AG20443 (cell line): ENCODE measurements at regions not wholly inside any gene's neighbourhood (a gene's known extent, or its start where the extent isn't known, plus 50 kb on each side); places are given as distances from the start of the nearest gene placed in this dataset.
A peak's percentile ranks its signal among the peaks of the same experiment; 100 is the strongest.
"Not testable (repeated sequence)": the region's sequence is repeated elsewhere in the genome, so short reads cannot be mapped to it uniquely, and the experiment has no call there.

Experiments
- DNase-seq: peaks from one replicate; pipeline ENCODE4 v3.0.0; 2012; ENCODE audit warnings: low spot score, mixed read lengths

DNA sequence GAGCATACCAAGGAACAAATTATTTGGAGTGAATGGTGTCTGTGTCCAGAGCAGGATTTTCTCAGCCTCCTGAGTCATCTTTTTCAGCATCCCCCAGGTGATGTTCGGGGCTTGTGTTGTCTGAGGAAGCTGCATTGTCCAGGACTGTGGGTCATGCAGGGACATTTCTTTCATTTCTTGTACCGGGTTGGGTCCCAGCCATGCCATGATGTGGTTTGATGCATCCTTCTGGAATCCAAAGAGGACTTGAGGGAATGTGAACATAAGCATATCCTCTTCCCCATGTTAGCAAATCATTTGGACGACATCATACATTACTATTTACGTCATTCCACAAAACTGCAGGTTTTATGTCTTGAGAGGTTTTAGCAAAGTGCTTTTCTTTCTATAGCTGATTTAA, 797.8 kb downstream of the CCDC85A start:
- DNase-seq = peak; percentile 20

DNA sequence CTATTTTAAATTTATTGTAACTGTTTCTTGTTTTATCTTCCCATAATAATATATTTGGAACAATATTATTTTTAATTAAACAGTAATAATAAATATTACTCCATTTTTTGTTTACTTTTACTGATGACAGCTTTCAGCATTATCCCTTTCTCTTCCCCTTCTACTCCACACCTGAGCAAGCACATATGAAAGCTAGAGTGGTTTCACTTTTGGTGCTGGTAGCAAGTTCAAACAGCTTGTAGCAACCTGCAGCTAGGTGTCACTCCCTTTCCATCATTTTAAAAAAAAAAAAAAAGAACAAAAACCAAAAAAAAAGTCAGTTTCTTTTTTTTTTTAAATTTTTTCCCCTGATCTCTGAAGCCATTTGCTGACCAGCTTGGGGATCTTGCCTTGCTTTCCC, 801.8 kb downstream of the CCDC85A start:
- no peak for DNase-seq

DNA sequence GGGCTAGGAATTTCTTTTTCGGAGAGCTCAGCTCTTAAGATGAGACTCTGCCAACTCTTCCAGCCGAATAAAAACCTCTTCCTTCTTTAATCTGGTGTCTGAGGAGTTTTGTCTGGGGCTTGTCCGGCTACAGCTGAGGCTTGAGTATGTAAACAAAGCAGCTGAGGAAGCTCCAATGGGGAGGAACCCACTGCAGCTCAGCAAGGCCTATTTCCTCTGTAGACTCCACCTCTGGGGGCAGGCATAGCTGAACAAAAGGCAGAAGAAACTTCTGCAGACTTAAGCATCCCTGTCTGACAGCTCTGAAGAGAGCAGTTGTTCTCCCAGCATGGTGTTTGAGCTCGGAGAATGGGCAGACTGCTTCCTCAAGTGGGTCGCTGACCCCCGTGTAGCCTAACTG, 838.7 kb downstream of the CCDC85A start:
- DNase-seq = no peak

DNA sequence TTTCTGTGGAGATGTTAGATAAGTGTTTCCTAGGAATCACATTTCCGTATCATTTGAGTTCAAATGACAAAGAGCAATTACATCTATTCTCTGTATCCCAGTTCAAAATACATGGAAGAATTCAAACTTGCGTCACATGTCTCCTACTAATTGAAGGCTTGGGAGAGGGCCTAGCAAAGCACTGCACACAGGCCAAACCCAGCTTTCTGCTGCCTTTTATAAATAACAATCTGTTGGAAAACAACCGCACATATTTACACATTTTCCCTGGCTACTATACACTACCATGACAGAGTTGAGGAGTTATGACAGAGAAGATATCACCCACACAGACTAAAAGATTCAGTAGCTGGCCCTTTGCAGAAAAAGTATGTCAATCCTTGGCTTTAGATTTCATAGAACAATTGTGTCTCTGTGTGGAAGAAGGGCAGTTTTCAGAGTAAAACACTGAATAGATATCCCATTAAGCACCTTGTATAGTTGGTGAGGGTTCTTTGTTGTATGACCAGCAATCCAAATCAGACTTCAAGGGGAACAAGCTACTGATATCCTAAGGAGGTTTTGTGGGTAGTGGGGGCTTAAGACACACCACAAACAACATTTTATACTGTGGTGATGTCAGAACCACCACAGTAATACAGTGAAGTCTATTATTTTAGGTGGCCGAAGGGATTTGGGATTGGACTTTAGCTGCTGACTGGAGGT, 861.3 kb downstream of the CCDC85A start:
- no peak for DNase-seq

DNA sequence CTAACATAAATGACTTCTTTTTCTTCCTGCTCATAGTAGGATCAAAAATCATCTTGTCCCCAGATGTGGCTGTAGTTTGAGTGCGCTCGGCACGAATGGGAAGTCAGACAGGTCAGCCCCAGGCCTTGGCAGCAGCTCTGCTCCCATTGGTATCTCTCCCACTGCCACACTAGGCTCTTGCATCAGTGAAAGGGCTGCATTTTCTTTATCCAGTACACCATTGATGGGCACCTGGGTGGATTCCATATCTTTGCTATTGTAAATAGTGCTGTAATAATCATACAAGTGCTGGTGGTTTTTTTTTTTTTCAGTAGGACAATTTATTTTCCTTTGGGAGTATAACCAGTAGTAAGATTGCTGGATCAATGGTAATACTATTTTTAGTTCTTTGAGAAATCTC, 865.5 kb downstream of the CCDC85A start:
- DNase-seq = no peak

DNA sequence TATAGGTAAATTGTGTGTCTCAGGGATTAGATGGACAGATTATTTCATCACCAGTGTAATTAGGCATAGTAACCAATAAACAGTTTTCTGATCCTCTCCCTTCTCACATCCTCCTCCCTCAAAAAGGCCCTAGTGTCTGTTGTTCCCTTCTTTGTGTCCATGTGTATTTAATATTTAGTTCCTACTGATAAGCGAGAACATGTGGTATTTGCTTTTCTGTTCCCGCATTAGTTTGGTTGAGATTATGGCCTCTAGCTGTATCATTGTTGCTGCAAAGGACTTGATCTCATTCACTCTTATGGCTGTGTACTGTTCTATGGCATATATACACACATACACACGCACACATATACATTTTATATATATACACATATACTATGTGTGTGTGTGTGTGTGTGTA, 866.2 kb downstream of the CCDC85A start:
- no peak for DNase-seq

DNA sequence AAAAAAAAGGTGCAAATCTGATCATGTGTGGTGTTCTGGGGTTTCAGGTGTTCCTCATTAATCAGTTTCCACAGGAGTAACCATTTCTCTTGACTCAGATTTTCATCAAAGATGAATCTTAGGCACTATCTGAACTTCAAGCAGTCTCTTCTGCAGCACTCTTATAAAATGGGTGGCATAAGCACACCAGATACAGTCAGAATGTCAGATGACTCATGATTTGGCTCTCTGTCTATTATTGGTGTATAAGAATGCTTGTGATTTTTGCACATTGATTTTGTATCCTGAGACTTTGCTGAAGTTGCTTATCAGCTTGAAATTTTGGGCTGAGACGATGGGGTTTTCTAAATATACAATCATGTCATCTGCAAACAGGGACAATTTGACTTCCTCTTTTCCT, 882.5 kb downstream of the CCDC85A start:
- DNase-seq = not testable (repeated sequence)

DNA sequence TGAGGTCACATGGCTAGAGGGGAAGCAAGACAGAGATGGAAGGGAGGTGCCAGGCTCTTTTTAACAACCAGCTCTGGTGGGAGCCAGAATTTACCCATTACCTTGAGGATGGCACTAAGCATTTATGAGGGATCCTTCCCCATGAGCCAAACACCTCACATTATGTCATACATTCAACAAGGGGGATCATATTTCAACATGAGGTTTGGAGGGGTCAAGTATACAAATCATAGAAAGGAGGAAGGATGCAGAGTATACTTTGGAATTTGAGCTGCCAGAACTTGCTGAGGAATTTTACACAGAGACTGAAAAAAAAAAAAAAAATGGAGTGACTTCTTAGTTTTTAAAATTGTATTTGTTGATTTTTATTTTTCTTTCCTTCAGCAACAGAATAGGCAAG, 891.4 kb downstream of the CCDC85A start:
- no peak for DNase-seq

DNA sequence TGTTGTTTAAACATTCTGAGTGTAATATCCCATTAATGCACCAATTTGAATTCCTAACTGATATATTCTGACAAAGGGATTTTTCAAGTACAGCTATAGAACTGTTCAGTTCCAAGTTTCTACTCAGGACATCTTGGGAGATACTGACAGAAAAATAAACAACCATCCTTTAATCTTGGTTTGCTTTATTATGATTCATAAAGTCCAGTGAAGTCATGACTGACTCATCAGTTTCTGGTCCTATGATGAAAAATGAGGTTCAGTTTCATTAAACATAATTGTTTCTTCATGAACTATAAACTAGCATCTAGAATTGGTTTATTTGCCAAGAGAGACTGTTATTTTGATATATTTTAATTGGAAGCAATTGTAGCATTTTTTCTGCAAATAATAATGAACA, 896.2 kb downstream of the CCDC85A start:
- DNase-seq = no peak

DNA sequence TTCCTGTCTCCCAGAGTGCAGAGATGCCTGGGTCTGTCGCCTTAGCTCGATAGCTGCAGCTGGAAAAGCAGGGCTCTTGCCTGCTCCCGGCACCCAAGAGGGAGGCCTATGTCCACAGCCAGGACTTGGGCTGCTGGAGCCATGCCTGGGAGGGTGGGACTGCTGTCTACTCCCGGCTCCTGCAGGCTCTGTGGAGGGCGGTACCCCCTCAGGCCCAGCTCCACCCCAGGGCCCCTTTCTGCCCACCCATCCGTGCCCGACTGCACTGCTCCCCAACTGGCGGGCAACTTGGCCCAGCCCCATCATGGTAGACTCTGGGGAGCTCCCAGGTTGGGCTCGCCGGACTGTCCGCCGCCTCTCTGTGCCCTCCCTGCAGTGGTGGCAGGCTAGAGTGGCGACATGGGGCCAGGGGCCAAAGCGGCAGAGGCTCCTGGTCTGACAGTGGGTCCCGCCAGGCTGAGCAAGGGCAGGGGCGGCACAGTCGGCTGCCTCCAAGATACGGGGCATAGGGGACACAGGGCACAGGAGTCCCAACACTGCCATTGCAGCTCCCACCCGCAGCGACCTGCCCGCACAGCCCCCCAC, 901.0 kb downstream of the CCDC85A start:
- DNase-seq = no peak

DNA sequence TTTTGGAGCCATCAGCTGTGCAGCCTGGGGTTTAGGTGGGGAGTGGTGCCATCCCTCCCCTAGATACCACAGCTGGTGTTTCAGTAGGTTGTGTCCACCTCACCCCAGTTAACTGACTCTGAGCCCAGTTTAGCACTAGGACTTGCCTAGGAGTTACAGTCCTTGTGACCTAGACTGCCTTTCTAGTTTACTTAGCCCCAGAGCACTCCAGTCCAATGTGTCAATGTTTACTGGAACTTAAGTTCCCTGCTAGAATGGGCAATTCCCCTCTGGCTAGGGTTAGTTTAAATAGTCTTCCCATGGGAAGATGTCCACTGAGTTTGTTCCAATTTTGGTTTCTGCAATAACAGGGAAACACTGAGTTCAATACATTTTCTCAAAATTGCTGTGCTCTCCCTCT, 909.2 kb downstream of the CCDC85A start:
- DNase-seq = no peak

DNA sequence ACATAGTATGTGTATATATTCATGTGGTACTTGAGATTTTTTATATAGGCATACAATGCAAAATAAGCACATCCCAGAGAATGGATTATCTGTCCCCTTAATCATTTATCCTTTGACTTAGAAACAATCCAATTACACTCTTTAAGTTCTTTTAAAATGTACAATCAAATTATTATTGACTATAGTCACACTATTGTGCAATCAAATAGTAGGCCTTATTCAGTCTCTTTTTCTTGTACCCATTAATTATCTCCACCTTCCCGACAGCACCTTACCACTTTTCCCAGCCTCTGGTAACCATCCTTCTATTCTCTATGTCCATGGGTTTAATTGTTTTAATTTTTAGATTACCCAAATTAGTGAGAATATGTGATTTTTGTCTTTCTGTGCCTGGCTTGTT, 914.1 kb downstream of the CCDC85A start:
- DNase-seq = no peak

DNA sequence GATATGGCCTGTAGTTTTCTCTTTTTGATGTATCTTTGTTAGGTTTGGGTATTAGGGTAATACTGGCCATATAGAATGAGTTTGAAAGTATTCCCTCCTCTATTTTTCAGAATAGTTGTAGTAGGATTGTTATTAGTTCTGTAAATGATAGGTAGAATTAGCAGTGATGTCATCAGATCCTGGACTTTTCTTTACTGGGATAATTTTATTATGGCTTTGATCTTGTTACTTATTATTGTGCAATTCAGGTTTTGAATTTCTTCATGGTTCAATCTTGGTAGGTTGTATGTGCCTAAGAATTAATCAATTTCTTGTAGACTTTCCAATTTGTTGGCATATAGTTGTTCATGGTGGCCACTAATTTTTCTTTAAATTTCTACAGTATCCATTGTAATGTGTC, 916.6 kb downstream of the CCDC85A start:
- no peak for DNase-seq

DNA sequence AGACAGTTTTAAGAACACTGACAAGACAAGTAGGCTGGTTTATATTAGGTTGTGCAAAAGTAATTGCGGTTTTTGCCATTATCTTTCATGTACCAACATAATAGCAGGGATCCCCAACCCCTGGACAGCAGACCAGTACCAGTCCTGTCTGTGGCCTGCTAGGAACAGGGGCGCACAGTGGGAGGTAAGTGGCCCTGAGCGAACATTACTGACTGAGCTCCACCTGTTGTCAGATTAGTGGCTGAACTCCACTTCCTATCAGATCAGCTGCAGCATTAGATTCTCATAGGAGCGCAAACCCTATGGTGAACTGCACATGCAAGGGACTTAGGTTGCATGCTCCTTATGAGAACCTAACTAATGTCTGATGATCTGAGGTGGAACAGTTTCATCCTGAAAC, 921.9 kb downstream of the CCDC85A start:
- DNase-seq = no peak

DNA sequence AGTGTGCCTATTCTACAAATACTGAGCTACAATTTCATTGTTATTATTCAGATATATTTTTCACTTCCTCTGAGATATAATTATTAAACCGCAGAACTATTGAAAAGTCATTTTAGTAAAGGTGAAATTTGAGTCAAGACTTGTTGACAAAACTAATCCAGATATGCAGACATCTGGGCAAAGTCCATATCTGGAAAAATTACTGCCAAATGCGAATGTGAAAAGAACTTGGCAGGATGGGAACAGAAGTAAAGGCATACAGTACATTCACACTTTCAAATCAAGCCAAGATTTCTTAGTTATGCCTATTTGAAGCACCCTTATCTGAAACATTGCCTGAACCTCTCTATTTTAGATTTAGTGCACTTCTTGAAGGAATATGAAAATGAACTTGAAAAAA, 923.6 kb downstream of the CCDC85A start:
- no peak for DNase-seq

DNA sequence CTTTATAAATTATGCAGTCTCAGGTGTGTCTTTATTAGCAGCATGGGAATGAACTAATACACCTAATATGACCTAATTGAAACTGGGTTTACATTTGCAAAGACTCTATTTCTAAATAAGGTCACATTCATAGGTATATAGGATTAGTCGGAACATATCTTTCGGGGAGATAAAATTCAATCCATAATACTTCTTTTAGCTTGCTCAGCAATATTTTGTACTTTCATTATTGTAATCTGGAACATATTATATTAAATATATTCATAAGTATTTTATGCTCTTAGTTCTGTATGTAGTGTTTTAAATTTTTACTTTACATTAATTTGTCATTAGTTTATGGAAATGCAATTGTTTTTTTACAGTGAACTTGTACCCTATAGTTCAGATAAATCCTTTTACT, 927.7 kb downstream of the CCDC85A start:
- DNase-seq = no peak

DNA sequence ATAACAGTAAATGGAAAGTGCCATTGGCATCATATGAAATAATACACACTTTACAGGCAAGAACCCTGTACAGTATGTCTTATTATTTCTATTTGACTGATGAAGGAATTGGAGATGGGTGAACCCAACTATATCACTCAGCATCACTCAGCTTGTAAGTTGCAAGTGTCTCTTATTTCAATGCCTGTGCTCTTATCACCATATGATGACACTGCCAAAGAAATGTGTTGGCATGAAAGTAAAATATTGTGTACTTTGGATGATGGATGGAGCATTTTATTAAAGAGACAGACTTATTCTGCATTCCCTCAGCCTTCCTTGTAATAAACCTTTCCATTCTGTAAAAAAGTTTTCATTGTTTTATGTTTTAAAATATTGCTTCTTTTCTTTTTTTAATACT, 927.5 kb upstream of the VRK2 start:
- no peak for DNase-seq

DNA sequence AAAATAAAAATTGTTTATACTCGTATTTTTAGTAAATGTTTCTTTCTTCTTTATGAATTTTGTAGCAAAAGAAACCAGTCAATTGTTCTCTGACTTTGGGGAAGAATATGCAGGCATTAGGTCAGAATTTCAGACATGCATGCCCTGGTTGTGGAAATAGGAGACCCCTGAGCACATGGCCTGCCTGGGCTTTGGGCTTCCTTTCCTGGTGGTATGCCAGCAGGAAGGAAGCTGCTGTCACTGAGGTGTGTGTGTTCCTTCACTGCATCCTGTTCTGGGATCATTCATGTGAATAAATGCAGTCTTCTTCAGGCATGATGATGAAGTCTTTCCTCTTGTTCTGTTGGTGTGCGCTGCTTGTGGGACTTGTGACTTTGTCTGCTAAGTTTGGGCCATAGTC, 920.2 kb upstream of the VRK2 start:
- DNase-seq = no peak

DNA sequence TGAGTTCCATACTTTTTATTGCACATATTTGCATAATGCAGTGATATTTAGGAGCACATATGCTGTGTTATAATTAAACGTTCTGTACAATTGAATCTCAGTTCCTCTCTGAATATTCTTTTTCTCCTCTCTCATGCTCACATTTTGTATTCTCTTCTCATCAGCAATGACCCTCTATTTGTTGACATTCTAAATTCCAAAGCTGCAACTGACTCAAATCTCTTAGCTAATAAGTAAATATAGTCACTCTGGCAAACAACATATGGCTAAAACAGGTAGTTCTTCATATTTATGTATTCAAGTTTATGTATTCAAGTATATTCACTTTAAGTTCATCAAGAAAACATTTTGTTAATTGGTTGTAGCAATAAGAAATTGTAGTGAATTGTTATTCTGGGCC, 907.4 kb upstream of the VRK2 start:
- DNase-seq = no peak

DNA sequence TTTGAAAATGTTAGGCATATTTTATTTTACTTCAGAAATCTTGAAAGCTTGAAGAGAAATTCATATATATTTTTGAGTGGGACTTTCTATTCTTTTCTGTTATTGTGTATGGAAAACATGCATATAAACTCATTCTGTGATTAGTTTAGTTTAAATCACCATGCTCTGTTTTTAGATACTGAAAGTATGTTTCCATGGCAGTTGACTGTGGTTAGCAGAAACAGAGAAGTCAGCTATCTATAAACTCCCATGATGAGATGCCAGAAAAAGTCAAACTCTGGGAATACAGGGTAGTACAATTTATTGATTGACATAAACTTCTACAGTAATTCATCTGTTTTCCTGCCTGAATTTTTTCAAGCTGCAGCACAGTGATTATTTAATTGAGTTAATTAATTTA, 905.3 kb upstream of the VRK2 start:
- DNase-seq = no peak

DNA sequence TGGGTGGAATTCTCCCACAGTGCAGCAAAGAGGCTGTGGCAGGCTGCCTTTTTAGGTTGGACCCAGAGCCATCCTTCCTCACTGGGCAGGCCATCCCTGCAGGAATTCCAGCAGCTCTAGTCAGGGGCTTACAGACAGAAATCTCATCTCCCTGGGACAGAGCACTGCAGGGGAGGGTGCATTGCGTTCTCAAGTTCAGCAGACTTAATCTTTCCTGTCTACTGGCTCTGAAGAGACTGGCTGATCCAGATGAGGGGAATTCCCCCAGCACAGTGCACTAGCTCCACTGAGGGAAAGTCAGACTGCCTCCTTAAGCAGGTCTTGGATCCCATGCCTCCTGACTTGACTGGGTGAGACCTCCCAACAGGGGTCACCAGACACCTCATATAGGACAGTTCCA, 899.7 kb upstream of the VRK2 start:
- no peak for DNase-seq

DNA sequence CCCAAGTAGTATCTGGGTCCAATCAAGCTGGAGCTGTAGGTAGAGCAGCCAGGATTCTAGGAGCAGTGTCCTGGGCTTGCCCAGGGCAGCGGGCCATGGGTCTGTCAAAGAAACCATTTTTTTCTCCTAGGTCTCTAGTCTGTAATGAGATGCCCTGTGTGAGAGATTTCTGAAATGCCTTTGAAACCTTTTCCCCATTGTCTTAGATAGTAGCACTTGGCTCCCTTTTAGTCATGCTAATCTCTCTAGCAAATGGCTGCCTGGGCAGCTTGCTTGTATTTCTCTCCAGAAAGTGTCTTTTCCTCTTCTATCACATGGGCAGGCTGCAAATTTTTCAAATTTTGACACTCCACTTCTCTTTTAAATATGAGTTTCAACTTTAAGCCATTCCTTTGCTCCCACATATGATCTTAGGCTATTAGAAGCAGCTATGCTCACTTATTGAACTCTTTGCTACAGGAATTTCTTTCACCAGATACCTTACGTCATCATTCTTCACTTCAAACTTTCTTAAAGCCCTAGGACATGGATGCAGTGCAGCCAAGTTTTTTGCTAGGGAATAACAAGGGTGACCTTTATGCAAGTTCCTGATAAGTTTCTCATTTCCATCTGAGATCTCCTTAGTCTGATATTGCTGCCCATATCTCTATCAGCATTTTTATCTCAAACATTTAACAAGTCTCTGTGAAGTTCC, 890.2 kb upstream of the VRK2 start:
- no peak for DNase-seq

DNA sequence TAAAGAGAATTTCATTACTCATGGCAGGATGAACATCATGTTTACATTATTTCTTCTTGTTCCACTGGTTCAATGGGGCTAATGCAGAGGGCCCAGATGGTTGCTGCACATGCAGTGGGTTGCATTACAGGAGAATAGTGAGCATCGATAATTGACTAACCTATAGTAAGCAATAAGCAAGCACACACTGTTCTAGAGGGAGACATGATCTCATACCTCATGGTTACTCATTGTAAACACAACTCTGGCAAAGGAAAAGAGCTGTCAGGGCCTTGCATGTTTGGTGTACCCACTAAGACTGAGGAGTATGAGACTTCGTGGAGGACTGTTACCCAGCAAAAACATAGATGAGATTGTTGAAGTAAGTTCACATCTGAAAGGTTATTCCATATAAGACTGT, 885.6 kb upstream of the VRK2 start:
- no peak for DNase-seq

DNA sequence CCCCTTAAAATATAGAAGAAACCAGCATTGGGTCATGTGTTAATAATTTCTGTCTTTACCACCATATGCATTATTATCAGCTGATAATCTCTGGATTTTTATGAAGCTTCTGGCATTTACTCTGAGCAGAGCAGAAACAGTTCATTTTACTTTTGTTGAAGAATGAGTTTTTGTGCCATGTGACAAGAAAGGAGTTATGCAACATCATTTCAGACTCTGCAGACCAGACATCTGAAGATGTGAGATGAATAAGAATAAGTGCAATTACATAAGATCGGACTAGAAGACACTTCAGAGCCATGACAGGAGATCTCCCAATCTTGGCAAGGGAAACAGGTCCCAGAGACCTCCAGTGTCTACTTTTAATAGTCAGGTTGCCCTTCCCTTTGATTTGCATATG, 869.4 kb upstream of the VRK2 start:
- DNase-seq = no peak
